ENCODE measurements at regions not wholly inside any gene's neighbourhood (a gene's known extent, or its start where the extent isn't known, plus 50 kb on each side); places are given as distances from the start of the nearest gene placed in this dataset.

DNA sequence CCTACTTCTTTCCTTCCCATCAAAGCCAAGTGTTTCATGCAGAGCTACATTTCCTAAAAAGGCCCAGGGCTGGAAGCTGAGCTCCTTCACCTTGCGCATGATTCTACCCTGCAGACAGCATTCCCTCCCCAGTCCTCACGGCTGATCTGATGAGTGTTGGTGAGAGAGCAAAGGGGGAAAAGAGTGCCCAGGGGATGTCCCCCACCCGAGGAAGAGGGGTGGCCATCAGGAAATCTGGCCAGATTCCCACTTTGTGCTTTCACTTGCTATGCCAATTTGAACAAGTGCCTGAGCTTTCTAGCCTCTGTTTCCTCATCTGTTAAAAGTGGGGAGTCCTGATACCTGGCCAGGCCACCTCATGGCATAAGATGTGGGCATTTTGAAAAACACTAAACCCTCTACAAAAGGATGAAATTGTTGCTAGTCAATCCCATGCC lies 231.0 kb upstream of the TLE3 start:
- no peak for DNase-seq (ENCODE audit: low read depth, low spot score)

DNA sequence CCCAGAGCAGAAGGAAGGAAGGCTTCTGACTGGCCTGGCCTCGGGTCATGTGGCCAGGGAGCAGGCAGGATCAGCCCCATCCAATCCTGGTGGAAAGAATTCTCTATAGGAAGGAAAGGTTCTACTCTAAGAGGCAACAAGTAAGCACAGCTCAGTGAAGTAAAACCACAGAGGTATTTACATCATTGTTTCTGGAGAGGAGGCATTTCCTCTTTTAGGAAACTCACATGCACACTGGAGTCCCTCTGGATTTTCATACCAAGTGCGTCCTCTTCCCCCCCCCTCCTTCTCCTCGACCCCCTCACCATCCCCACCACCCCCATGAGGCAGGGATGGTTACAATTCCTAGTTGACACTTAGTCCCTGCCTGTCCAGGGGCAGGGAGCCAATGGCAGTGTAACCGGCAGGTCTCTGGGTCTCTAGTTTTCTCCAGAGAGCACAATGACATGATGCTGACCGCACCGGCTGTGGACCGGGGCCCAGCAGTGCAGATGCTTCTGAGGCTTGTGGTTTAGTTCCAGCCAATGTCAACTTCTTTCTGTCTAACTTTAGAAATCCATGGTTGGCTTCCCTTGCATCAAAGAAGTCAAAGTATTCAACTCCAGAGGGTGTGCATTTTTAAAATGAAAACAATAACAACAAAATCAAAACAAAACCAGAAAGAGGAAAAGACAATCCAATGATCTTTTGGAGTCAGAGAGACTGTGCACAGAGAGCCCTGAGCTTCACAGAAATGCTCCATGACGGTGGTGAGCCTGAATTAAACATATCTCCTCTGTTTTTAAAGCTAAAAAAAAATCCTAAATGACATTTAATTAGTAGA lies 230.3 kb upstream of the TLE3 start:
- peak; percentile 20 for DNase-seq (ENCODE audit: low read depth, low spot score)

DNA sequence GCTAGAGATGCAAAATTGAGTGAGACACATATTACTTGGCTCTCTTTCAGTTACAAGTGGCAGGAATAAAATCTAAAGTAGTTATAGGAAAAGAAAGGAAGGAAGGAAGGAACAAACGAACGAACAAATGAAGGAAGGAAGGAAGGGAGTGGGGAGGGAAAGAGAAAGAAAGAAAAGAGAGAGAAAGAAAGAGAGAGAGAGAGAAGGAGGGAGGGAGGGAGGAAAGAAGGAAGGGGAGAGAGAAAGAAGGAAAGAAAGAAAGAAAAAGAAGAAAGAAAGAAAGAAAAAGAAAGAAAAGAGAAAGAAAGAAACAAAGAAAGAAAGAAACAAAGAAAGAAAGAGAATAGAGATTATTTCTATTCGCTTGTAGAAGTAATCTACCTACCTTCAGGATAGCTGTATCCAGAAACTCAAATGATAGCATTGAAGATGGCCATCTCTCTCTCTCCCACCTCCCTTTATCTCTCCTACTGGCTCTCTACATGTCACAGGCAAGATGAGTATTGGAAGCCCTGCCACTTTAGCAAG lies 229.7 kb upstream of the TLE3 start:
- no peak for DNase-seq (ENCODE audit: low read depth, low spot score)

DNA sequence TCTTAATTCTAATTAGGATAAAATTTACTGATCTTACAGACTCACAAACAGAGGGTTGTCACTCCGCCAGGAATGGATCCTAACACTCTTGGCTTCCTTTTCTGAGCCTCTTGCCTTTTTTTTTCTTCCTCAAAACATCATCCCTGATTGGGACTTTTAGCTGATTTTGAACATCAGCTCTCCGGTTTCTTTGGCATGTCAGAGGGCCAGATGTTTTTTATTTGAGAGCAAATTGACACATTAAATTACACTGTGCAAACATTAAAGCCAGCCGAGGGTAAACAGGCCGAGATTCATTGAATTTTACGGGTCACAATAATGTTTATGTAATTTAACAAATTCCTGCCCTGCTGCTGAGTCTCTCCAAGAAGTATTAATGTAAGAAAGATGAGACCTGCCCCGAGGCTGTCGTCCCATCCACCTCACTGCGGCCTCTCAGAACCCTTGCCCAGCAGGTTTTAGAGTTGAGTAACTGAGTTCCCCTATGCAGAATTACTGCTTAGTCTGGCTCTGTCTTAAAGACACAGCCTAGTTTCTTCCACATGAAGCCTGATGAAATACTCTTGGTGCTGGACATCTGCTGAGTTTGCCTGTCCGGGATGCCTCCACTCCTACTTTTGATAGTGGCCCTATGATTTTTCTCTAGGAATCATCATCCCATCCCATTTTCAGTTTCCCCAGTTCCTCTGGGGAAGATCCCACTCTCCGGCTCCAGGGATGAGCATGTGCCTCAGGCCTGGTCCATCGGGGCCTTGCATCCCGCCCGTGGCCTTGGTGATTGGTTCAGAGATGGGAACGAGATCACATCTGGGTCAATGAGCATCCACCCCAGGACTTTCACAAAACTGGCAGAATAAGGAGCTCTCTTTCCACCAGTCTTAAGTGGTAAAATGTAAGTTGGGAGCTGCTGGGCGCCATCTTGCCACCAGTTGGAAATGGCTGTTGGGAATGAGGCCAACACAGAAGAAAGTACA lies 226.6 kb upstream of the TLE3 start:
- DNase-seq (ENCODE audit: low read depth, low spot score), result no peak

DNA sequence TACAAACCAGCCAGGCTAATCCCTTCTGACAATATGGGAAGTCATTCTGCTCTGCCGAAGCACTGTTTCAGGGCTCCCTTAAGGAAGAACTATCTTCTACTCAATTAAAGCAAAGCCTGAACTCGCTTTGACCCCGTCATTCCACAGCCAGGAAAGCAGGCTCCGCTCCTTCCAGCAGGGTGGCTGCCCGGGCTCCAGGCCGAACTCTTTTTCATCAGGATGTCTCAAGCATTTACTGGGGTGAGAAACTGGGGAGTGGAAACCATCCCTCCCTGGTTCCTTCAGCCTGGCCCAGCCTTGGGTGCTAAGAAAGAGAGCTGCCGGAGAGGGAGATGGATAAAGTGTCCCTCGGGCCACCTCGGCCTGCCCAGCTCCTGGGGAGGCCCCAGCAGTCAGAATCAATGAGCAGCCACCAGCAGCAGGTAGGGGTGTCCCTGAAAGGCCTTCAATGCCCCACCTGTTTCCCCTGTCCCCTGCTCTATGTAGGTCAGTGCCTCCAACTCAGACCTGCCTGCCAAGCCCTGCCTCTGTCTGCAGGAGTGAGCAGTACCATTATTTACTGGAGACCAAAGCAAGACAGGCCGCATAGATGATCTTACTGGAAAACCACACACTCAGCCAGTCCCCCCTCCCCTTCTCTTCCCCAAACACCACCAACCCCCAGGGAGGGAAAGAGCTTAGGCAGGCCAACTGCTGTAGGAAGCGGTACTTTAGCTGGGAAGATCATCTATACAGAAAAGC lies 225.6 kb upstream of the TLE3 start:
- DNase-seq (ENCODE audit: low read depth, low spot score), result no peak

DNA sequence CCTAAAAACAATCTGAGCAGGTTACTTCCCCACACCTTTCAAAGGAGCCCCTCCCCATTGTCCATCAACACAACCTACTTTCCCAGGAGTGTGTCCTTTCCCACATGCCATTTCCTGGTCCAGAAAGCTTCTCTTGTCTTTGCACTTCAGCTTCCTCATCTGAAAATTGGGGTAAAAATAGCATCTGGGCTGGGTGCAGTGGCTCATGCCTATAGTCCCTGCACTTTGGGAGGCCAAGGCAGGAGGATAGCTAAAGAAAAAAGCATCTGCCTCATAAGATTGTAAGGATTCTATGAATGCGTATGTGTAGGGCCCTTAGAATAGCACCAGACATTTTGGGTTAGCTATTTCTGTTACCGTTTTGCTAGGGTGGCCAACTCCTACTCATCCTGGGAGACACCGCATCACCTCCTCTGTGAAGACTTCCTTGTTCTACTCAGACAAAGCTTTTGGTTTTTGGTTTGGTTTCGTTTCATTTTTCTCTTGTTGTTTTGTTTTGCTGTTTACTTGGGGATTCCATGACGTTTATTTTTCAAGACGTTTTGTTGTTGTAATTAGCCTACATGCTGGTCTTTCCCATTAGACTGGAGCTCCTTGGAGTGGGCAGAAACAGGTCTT lies 224.4 kb upstream of the TLE3 start:
- no peak for DNase-seq (ENCODE audit: low read depth, low spot score)

DNA sequence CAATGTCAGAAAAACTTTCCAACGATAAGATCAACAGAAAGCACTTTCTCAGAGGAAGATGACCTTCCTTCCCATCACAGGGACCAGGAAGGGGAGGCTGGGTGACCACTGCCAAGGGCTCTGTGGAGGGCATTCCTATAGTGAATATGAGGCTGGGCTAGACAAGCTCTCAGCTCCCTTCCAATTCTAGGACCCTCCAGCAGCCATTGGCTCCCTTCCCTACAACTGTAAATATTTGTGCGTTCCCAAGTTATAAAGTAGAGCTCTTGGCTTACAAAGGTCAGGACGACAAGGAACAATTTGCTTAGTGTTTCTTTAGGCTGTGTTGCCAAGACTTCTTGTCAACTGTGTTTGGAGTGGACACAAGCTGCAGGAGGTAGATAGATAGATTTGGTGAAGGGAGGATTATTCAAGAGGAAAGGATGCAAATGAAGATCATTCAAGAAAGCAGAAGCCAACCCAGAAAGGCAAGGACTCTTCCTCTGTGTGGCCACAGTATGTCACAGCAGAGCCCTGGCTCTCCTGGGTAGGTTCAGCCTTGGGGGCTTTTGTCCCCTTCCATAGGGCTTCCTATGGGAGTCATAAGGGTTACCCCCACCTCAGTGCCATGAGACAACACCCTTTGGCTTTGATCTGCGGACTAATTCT lies 223.6 kb upstream of the TLE3 start:
- DNase-seq (ENCODE audit: low read depth, low spot score), result no peak

DNA sequence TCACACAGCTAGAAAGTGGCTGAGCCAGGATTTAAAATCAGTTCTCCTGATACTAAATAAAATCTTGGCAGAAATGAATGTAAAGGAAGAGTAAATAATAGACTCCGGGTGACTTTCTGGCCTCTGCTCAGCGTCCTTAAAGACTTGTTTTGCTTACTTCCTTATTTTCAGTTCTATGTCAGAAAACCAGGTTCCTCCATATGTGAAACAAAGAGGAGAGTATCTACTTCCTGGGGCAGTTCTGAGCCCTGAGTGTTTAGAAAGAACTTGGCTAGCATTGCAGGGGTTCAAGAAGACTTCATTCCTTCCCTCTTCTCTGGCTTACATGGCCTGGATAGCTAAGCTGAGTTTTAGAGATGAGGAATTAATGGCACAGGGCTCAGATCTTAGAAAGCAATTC lies 222.8 kb upstream of the TLE3 start:
- DNase-seq (ENCODE audit: low read depth, low spot score), result no peak

DNA sequence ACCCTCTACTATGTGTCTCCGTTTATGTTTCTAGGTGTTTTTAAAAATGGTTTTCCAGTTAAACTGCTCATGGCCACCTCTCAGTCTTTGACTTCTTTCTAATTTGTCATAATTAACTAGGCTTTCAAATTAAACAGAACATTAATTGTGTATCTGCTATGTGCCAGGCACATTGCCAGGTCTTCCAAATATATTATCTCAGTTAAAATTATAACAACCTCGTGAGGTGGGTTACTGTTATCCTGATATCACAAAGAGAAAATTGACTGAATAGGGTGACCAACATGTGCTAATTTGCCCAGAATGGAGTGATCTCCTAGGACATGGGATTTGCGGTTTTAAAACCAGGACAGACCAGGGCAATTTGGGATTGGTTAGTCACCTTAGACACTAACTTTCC lies 222.4 kb upstream of the TLE3 start:
- no peak for DNase-seq (ENCODE audit: low read depth, low spot score)

DNA sequence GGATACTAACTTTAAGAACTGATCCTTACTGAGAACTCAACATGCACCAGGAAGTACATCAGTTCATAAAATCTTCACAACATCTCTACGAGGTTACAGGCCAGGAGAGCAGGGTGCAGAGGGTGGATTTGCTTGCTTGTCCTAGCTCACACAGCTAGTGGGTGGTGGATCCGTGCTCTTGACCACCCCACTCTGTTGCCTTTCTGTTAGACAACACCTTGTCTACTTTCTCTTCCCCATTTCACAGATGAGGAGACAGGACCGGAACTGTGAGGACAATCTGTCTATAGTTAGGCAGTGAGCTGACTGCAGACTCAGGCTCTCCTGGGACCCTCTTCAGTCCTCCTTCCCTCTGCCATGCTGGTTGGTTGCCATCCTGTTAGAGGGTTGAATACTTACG lies 221.7 kb upstream of the TLE3 start:
- DNase-seq (ENCODE audit: low read depth, low spot score), result no peak

DNA sequence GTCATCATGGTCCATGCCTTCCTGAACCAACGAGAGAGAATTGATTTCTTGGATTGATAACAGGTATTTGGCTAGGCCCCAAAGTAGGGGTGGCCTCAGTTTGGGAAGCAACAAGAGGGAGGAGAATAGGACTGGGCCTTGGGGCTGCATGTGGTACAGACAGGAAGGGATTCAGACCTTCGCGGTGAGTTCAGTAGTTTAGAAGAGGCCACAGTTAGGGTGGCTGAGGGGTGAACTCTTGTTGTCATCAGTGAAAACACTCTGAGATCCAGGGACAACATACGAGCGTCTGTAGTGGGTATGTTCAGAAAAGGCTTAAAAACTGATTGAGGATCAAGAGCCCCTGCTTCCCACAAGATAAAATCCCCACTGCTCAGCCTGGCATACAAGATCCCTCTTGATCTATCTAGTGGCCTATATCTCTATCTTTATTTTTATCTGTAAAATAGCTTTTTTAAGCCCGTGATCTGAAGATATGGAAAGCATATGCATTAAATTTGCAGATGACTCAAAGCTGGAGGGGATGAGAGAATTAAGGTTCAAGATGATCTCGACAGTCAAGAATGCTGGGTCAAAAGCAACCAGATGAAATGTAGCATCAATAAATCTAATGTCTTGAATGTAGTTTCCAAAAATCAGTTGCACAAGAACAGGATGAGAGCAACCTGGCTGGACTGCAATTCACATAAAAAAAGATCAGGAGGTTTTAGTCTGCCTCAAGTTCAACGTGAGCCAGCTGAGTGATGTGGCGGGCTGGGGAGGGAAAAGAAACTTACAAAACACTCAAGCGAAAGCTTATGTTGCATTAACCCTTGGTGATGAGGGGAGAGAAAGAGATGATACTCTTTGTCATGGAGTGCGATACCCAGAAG lies 221.1 kb upstream of the TLE3 start:
- no peak for DNase-seq (ENCODE audit: low read depth, low spot score)

DNA sequence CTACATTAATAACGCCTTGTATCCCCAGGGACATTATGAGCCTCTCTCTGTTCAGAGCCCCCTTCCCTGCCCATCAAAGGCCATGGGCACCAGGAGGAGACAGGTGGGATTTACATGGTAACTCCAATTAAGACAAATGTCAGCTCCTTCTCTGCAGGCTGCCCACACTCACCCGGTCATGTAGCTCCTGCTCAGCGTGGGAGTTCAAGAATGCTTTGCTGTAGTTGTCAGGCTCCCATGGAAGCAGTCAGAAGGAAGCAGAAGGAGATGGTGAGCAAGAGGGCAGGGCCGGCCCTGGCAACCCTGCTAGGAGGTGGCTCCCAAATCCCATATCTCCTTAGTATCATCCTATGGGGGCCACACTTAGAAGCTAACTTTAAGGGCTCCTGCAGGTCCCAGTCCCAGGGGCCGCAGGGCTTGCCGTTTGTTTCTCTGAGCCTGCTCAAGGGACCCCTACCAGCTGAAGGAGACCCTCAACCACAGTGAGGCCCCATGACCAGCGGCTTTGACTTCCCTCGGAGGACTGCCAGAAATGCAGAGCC lies 218.4 kb upstream of the TLE3 start:
- DNase-seq (ENCODE audit: low read depth, low spot score), result no peak

DNA sequence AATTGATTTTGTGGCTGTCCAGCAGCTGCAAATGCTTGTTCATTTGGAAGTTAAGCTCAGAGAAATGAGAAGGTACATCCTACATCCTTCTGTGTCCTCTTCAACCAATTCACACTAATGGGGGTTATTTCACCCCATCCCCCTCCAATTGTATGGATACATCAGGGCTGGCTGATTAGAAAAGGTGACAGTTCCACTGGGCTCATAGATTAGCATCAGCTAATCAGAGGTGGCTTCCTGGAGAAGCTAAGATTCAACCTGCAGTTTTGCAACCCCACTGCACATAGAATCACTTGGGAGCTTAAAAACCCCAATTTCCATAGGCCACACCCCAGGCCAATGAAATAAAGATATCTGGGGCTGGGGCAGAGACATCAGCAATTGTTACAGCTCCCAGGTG lies 217.7 kb upstream of the TLE3 start:
- no peak for DNase-seq (ENCODE audit: low read depth, low spot score)

DNA sequence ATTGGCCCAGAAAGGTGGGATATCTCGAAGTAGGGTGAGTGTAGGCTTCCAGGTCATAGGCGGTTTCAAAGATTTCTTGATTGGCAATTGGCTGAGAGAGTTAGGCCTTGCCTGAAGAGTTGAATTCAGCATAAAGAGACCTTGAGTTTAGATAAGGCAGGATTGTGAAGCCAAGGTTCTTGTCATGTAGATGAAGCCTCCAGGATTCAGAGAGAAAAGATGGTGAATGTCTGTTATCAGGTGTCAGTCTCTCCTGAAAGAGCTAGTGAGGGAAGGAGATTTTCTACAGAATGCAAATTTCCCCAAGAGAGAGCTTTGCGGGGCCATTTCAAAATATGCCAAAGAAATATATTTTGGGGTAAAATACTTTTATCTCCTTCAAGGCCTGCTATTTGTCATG lies 217.0 kb upstream of the TLE3 start:
- no peak for DNase-seq (ENCODE audit: low read depth, low spot score)

DNA sequence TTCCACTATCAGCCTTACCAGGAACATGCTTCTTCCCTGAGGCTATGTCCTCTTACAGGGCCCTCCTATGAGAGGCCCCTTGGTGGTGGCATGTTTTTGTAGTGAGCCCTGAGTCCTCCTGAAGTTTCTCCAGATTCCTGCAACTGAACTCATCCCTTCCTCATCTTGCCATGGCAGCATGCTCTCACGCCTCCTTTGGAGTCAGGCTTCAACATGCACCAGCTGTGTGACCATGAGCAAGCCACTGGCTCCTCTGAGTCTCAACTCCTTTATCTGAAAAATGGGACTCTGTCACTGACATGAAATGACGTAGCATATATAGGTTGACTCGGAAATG lies 216.3 kb upstream of the TLE3 start:
- DNase-seq (ENCODE audit: low read depth, low spot score), result no peak

DNA sequence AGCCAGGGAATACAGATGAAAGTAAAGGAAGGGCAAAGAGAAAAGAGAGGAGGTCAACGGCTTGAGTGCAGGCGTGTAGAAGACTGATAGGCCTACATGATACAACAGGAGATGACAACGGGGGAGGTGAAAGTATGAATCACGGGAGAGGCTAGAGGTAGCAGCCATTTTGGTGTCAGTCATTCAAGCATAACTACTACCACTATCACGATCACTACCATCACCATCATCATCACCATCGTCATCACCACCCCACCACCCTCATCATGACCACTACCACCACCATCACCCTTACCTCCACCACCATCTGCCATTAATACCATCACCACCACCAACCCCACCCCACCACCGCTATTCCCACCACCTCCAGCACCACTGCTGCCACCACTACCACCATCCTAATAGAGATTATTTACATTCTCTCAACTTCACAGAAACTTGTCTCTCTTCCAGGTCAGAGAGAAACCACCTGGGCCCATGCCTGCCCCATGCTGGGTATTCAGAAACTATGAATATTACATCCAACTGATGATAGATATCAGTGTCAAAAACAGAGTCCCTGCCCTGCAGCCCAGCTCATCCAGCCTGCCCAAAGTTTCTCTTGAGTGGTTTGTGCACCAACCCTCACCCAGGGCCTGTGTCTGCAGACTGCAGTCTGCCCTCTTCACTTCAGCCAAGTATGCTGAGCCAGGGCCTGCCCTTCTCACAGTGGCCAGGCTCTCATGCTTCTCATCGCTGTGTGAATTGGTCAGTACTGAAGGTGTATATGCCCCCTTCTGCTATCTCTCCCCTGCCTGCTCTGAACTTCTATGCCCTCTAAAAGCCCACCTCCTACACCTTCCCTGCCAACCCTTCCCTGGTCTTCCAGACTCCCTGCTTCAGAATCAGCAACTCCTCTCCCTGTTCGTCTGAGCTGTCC lies 215.6 kb upstream of the TLE3 start:
- no peak for DNase-seq (ENCODE audit: low read depth, low spot score)

DNA sequence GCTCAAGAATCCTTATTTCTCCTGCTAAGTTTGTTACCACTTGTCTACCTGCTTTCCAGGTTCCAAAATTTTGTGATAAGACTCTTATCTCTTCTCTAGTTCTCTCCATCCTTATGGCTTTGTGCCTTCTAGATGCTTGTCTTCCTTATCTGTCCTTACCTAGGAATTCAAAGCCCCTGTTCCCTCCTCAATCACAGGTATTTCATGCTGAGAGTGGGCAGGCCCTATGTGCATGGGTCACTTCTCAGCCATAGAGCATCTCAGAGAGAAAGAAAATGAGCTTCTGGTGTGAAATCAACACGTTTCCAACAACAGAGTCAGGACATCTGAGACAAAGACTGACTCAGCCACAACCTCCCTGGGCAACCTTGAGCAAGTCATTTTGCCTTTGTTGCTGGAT lies 214.1 kb upstream of the TLE3 start:
- DNase-seq (ENCODE audit: low read depth, low spot score), result no peak

DNA sequence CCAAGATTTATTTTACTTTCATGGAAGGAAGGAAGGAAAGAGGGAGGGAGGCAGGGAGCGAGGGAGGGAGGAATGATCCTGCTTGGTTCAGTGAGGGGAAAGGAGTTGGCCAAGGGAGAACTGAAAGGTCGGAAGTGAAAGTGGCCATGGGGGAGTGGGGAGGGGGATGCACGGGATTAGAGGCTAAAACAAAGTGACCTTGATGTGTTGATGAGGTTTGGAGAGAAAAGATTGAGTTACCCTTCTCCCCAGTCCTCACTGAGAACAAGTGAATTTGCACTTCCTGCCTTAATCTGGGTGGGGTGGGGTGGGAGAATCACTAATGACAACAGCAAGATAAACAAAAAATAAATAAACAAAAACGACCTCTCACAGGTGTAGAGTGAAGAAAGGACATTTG lies 212.0 kb upstream of the TLE3 start:
- no peak for DNase-seq (ENCODE audit: low read depth, low spot score)
